ENCODE measurements at regions not wholly inside any gene's neighbourhood (a gene's known extent, or its start where the extent isn't known, plus 50 kb on each side); places are given as distances from the start of the nearest gene placed in this dataset.

DNA sequence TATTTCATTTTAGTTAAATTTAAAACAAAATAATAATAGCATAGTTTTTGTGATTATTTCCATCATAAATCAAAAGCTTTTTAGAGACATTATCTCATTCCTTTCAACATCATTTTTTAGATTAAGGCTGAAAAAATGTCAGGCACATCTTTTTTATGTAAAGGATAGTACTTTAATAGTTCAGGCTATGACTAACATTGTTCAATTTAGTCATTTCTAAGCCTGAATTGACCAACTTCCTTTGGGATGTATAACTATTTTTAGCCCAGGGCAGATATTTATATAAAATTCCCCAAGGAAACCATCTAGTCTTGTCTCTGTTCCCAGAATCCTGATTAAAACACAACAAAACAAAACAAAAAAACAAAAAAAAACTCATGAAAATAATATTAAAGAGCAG, 145.6 kb upstream of the PCDH18 start:
- H3K9me3 ChIP-seq (ENCODE audit: control insufficient read depth, insufficient read depth, low read depth, low read length): no peaks in the 10 kb centered on the region
- H3K27ac ChIP-seq (ENCODE audit: extremely low read depth, low read depth, low read length): no peak overlapping the region
- H3K4me1 ChIP-seq (ENCODE audit: control insufficient read depth, insufficient read depth, low read length): no peaks in the 10 kb centered on the region
- POLR2A ChIA-PET: no interaction called here
- TF ChIP-seq ZFP3 (tag by site-specific recombination; IDR thresholded peaks at IDR 0.05; ENCODE audit: low read depth): no peak
- TF ChIP-seq ZNF248 (tag by site-specific recombination; IDR thresholded peaks at IDR 0.05): no peak
- TF ChIP-seq OVOL3 (tag by site-specific recombination; IDR thresholded peaks at IDR 0.05): no peak
- no peak for TF ChIP-seq ZSCAN4 (tag by site-specific recombination; IDR thresholded peaks at IDR 0.05)
- no peak for TF ChIP-seq ZNF155 (tag by site-specific recombination; IDR thresholded peaks at IDR 0.05)
- TF ChIP-seq ZNF354C (tag by site-specific recombination; IDR thresholded peaks at IDR 0.05; ENCODE audit: borderline replicate concordance, low read depth): no peak
- no peak for TF ChIP-seq ZNF280C (tag by site-specific recombination; IDR thresholded peaks at IDR 0.05)
- TF ChIP-seq ZNF521 (tag by site-specific recombination; IDR thresholded peaks at IDR 0.05): no peak
- no peak for TF ChIP-seq ZFP69B (tag by site-specific recombination; IDR thresholded peaks at IDR 0.05)
- TF ChIP-seq KLF7 (tag by site-specific recombination; IDR thresholded peaks at IDR 0.05; ENCODE audit: borderline replicate concordance): no peak
- TF ChIP-seq ZSCAN30 (tag by site-specific recombination; IDR thresholded peaks at IDR 0.05): no peak
- no peak for TF ChIP-seq ZNF837 (tag by site-specific recombination; IDR thresholded peaks at IDR 0.05)
- H3K36me3 ChIP-seq (ENCODE audit: control insufficient read depth in 2 of 2, insufficient read depth in 1 of 2, low read length in 2 of 2): no peaks in the 10 kb centered on the region
- H3K4me3 ChIP-seq (ENCODE audit: low read depth, low read length): no peak overlapping the region
- CTCF ChIA-PET: no interaction called here

- TF ChIP-seq YY2 (tag by site-specific recombination; IDR thresholded peaks at IDR 0.05) (no peak), HOXD13 (CRISPR knock-in tag; IDR thresholded peaks at IDR 0.05; ENCODE audit: borderline replicate concordance) (no peak), ZNF776 (tag by site-specific recombination; IDR thresholded peaks at IDR 0.05; ENCODE audit: borderline replicate concordance) (no peak), ZNF670 (tag by site-specific recombination; IDR thresholded peaks at IDR 0.05; ENCODE audit: low read depth) (no peak), MZF1 (tag by site-specific recombination; IDR thresholded peaks at IDR 0.05; ENCODE audit: borderline replicate concordance) (no peak), ZBTB1 (tag by site-specific recombination; IDR thresholded peaks at IDR 0.05) (no peak), ZNF280C (tag by site-specific recombination; IDR thresholded peaks at IDR 0.05) (no peak), OVOL3 (tag by site-specific recombination; IDR thresholded peaks at IDR 0.05) (no peak), ZFHX2 (tag by site-specific recombination; conservative IDR thresholded peaks at IDR 0.05) (no peak)
- TF ChIP-seq, protein P1, sequence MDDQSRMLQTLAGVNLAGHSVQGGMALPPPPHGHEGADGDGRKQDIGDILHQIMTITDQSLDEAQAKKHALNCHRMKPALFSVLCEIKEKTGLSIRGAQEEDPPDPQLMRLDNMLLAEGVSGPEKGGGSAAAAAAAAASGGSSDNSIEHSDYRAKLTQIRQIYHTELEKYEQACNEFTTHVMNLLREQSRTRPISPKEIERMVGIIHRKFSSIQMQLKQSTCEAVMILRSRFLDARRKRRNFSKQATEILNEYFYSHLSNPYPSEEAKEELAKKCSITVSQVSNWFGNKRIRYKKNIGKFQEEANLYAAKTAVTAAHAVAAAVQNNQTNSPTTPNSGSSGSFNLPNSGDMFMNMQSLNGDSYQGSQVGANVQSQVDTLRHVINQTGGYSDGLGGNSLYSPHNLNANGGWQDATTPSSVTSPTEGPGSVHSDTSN (CRISPR knock-in tag; IDR thresholded peaks at IDR 0.05): no peak
- POLR2A ChIA-PET: no interaction called here
- no peak overlapping the region for H3K4me3 ChIP-seq (ENCODE audit: low read depth, low read length)
- CTCF ChIA-PET: no interaction called here
- H3K36me3 ChIP-seq (ENCODE audit: control insufficient read depth in 2 of 2, insufficient read depth in 1 of 2, low read length in 2 of 2): no peaks in the 10 kb centered on the region
- no peaks in the 10 kb centered on the region for H3K9me3 ChIP-seq (ENCODE audit: control insufficient read depth, insufficient read depth, low read depth, low read length)
- no peak overlapping the region for H3K27ac ChIP-seq (ENCODE audit: extremely low read depth, low read depth, low read length)
- H3K4me1 ChIP-seq (ENCODE audit: control insufficient read depth, insufficient read depth, low read length): no peaks in the 10 kb centered on the region
These were observed 144.2 kb upstream of the PCDH18 start for GRCh38 chr4:137676357-137676998.

Measured in HEK293 (cell line).